Right lobe of liver (tissue), 4 donors: ENCODE measurements at regions not wholly inside any gene's neighbourhood (a gene's known extent, or its start where the extent isn't known, plus 50 kb on each side); places are given as distances from the start of the nearest gene placed in this dataset.

Source experiments
- CTCF ChIP-seq, 4 donors: fragments of 200-600 bp in 3 of 4; fragments of 450-650 bp in 1 of 4; IDR thresholded peaks; one replicate each; pipeline versions ENCODE4 v1.5.1 to v1.8.0; 2016 to 2022; ENCODE audit warnings: antibody characterized with exemption in 4 of 4, mild to moderate bottlenecking in 2 of 4
- POLR2A ChIP-seq: fragments of 450-650 bp; IDR thresholded peaks from one replicate; pipeline ENCODE4 v1.6.1; 2017; ENCODE audit warnings: antibody characterized with exemption, mild to moderate bottlenecking
- donor health status: DM: no; HTN: no; CAD: no.
- donor health status: DM: no; HTN: no; CAD: no.
- donor health status: DM: no; HTN: yes; CAD: no.

DNA sequence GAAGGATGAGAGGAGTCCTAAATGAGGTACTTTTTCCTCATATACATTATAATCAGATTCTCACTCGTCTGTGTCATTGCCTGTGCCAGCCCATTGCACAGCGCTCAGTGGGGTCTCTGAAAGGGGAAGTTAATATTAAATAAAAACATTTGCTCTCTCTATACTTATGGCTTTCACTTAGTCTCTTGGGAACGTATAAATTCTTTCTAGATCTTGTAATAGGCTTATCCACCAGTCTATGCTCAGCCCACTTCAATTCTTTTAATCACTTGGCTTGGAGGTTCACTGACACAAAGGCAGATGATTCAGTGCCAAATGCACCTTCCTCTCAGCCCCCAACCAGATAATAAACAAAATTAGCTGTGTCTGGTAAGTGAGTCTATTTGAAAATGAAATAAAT is 164.3 kb upstream of the OGFRL1 start:
- TF ChIP-seq CTCF (IDR thresholded peaks at IDR 0.05) (no peak), POLR2A (no peak)
